Testis (tissue), 2 donors: ENCODE measurements at regions not wholly inside any gene's neighbourhood (a gene's known extent, or its start where the extent isn't known, plus 50 kb on each side); places are given as distances from the start of the nearest gene placed in this dataset.

Experiments used
- POLR2A ChIP-seq: fragments of 450-650 bp; IDR thresholded peaks from one replicate; pipeline ENCODE4 v1.6.1; 2017; ENCODE audit warnings: antibody characterized with exemption, mild to moderate bottlenecking, moderate library complexity
- TF ChIP-seq, protein P1 (sequence below), 3 experiments: fragments of 450-650 bp in 2 of 3; fragments of 200-600 bp in 1 of 3; sonication (generic) in 1 of 3; IDR thresholded peaks; one replicate each; pipeline ENCODE4 v1.5.1; 2016 to 2019; ENCODE audit warnings: antibody characterized with exemption in 3 of 3, mild to moderate bottlenecking in 2 of 3, moderate library complexity in 1 of 3

- TF ChIP-seq, protein P1, sequence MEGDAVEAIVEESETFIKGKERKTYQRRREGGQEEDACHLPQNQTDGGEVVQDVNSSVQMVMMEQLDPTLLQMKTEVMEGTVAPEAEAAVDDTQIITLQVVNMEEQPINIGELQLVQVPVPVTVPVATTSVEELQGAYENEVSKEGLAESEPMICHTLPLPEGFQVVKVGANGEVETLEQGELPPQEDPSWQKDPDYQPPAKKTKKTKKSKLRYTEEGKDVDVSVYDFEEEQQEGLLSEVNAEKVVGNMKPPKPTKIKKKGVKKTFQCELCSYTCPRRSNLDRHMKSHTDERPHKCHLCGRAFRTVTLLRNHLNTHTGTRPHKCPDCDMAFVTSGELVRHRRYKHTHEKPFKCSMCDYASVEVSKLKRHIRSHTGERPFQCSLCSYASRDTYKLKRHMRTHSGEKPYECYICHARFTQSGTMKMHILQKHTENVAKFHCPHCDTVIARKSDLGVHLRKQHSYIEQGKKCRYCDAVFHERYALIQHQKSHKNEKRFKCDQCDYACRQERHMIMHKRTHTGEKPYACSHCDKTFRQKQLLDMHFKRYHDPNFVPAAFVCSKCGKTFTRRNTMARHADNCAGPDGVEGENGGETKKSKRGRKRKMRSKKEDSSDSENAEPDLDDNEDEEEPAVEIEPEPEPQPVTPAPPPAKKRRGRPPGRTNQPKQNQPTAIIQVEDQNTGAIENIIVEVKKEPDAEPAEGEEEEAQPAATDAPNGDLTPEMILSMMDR (IDR thresholded peaks at IDR 0.05) = no peak
- no peak for TF ChIP-seq POLR2A
Observed at GRCh38 chr7:69272101-69272500, 326.2 kb upstream of the AUTS2 start.
